ENCODE measurements at regions not wholly inside any gene's neighbourhood (a gene's known extent, or its start where the extent isn't known, plus 50 kb on each side); places are given as distances from the start of the nearest gene placed in this dataset.

DNA sequence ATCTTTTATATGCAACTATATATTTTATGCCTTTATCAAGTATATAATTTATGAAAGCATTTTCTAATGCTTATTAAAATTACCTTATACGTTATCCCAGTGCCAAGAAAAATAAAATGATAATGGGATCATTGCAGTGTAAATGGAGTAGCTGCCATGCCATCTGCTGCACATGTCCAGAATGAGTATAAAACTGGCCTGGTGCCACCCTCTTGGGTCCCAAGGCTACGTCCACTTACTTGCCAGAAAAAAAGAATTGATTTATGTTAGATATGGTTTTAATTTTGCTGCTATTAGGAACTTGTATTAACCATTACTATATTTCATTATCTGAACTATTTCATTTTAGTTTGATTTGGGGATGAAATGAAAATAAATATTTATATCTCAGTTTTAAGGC lies 1127.1 kb upstream of the CNTN5 start:
- TF ChIP-seq, protein P1, sequence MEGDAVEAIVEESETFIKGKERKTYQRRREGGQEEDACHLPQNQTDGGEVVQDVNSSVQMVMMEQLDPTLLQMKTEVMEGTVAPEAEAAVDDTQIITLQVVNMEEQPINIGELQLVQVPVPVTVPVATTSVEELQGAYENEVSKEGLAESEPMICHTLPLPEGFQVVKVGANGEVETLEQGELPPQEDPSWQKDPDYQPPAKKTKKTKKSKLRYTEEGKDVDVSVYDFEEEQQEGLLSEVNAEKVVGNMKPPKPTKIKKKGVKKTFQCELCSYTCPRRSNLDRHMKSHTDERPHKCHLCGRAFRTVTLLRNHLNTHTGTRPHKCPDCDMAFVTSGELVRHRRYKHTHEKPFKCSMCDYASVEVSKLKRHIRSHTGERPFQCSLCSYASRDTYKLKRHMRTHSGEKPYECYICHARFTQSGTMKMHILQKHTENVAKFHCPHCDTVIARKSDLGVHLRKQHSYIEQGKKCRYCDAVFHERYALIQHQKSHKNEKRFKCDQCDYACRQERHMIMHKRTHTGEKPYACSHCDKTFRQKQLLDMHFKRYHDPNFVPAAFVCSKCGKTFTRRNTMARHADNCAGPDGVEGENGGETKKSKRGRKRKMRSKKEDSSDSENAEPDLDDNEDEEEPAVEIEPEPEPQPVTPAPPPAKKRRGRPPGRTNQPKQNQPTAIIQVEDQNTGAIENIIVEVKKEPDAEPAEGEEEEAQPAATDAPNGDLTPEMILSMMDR (IDR thresholded peaks at IDR 0.05; ENCODE audit: low read depth, low read length): no peak
- TF ChIP-seq POLR2A (IDR thresholded peaks at IDR 0.05; ENCODE audit: extremely low read depth, insufficient read length): no peak

Measured in NB4 (cell line).